Panc1 (cell line): ENCODE measurements at regions not wholly inside any gene's neighbourhood (a gene's known extent, or its start where the extent isn't known, plus 50 kb on each side); places are given as distances from the start of the nearest gene placed in this dataset.

ENCODE experiments used
- ATAC-seq: fragments of 200-7000 bp; cut with Tn5 transposase; 2 replicates; pipeline ENCODE4 v1.9.1; 2020; ENCODE audit warnings: mild to moderate bottlenecking, moderate library complexity
- BruUV-seq: library from RNA; stranded (reverse); fragments of 400-500 nt; replicated peaks from 2 replicates; lab custom pipeline; 2021; lab: Mats Ljungman, UMichigan
- CTCF ChIA-PET: fragments of 300-600 bp; sonication (Branson Sonifier 250); formaldehyde crosslinking; loops from one replicate; lab custom pipeline; 2022; ENCODE audit warnings: antibody characterized with exemption; lab: Charles Lee
- POLR2A ChIA-PET: fragments of 300-600 bp; sonication (Branson Sonifier 250); formaldehyde crosslinking; loops from one replicate; lab custom pipeline; 2022; ENCODE audit warnings: antibody characterized with exemption; lab: Charles Lee
- DNase-seq: peaks from one replicate; pipeline ENCODE4 v3.0.0-alpha.2; 2010; ENCODE audit warnings: low read depth, low spot score
- H3K27ac ChIP-seq: 2 replicates; pipeline ENCODE4 v1.5.1; 2011; ENCODE audit warnings: mild to moderate bottlenecking, low read length, inconsistent platforms
- H3K27me3 ChIP-seq: fragments of 200-500 bp; sonication (Bioruptor generic); 2 replicates; pipeline ENCODE4 v1.6.0; 2014; ENCODE audit warnings: low read length, inconsistent platforms; ENCODE audit not compliant: control insufficient read depth, insufficient read depth
- H3K36me3 ChIP-seq: fragments of 200-500 bp; sonication (Bioruptor generic); 2 replicates; pipeline ENCODE4 v1.5.1; 2014; ENCODE audit warnings: inconsistent platforms, mild to moderate bottlenecking, low read length, moderate library complexity; ENCODE audit not compliant: control insufficient read depth, insufficient read depth
- H3K4me1 ChIP-seq: 2 replicates; pipeline ENCODE4 v1.5.1; 2011; ENCODE audit warnings: inconsistent platforms, mild to moderate bottlenecking, low read length, moderate library complexity; ENCODE audit not compliant: control insufficient read depth, insufficient read depth
- H3K4me3 ChIP-seq, 2 experiments: 2 replicates each; pipeline ENCODE4 v1.5.1; 2011 to 2012; ENCODE audit warnings: low read depth in 2 of 2, low read length in 2 of 2, mild to moderate bottlenecking in 2 of 2, inconsistent platforms in 1 of 2, moderate library complexity in 1 of 2
- H3K9me3 ChIP-seq: fragments of 200-500 bp; sonication (Bioruptor generic); 2 replicates; pipeline ENCODE4 v1.5.1; 2014; ENCODE audit warnings: low read depth, mild to moderate bottlenecking, inconsistent platforms, low read length, moderate library complexity; ENCODE audit not compliant: control insufficient read depth, insufficient read depth
- POLR2AphosphoS5 ChIP-seq: IDR thresholded peaks from 2 replicates; pipeline ENCODE4 v1.6.1; 2012; ENCODE audit warnings: mild to moderate bottlenecking, low read depth, low read length, moderate library complexity
- SIN3A ChIP-seq: IDR thresholded peaks from 2 replicates; pipeline ENCODE4 v1.6.1; 2012; ENCODE audit warnings: low read depth, mild to moderate bottlenecking, low read length, moderate library complexity, borderline replicate concordance; ENCODE audit not compliant: insufficient read depth
- TCF7L2 ChIP-seq: IDR thresholded peaks from 2 replicates; pipeline ENCODE4 v1.6.1; 2011; ENCODE audit warnings: mild to moderate bottlenecking, low read depth, low read length, inconsistent platforms
- in situ Hi-C: cut with HindIII; loops from 2 replicates; pipeline ENCODE4 v1.10.0; 2016; ENCODE audit warnings: low sequenced_read_pairs, low pct_unique_long_range_greater_than_20kb
- intact Hi-C: fragments of 100-400 bp; cut with micrococcal nuclease; formaldehyde crosslinking; loops from one replicate; pipeline ENCODE4 v1.10.0; 2022; ENCODE audit not compliant: unreplicated experiment
- TF ChIP-seq, protein P1 (sequence below), 2 experiments: IDR thresholded peaks; 2 replicates each; pipeline ENCODE4 v1.6.1; 2011 to 2012; ENCODE audit warnings: low read depth in 2 of 2, control low read depth in 1 of 2, low read length in 1 of 2, mild to moderate bottlenecking in 1 of 2, moderate library complexity in 1 of 2; ENCODE audit not compliant: insufficient read depth in 1 of 2
- TF ChIP-seq, protein P2 (sequence below): fragments of 450-650 bp; IDR thresholded peaks from 2 replicates; pipeline ENCODE4 v1.5.1; 2017; ENCODE audit warnings: mild to moderate bottlenecking

GRCh38 chr10:84784749-84785148, 456.4 kb downstream of the CCSER2 start:
- no TSS peak for BruUV-seq
- CTCF ChIA-PET, result no interaction called here
- H3K27ac ChIP-seq, result no peak overlapping the region
- POLR2A ChIA-PET, result no interaction called here
- intact Hi-C loops, result no loop called here
- TF ChIP-seq POLR2AphosphoS5 (no peak), TCF7L2 (no peak)
- TF ChIP-seq, protein P1, sequence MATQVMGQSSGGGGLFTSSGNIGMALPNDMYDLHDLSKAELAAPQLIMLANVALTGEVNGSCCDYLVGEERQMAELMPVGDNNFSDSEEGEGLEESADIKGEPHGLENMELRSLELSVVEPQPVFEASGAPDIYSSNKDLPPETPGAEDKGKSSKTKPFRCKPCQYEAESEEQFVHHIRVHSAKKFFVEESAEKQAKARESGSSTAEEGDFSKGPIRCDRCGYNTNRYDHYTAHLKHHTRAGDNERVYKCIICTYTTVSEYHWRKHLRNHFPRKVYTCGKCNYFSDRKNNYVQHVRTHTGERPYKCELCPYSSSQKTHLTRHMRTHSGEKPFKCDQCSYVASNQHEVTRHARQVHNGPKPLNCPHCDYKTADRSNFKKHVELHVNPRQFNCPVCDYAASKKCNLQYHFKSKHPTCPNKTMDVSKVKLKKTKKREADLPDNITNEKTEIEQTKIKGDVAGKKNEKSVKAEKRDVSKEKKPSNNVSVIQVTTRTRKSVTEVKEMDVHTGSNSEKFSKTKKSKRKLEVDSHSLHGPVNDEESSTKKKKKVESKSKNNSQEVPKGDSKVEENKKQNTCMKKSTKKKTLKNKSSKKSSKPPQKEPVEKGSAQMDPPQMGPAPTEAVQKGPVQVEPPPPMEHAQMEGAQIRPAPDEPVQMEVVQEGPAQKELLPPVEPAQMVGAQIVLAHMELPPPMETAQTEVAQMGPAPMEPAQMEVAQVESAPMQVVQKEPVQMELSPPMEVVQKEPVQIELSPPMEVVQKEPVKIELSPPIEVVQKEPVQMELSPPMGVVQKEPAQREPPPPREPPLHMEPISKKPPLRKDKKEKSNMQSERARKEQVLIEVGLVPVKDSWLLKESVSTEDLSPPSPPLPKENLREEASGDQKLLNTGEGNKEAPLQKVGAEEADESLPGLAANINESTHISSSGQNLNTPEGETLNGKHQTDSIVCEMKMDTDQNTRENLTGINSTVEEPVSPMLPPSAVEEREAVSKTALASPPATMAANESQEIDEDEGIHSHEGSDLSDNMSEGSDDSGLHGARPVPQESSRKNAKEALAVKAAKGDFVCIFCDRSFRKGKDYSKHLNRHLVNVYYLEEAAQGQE (IDR thresholded peaks at IDR 0.05; ENCODE audit: insufficient read depth in 1 of 2, low read depth in 2 of 2, low read length in 1 of 2), result no peak
- ATAC-seq, result no peak
- no peaks in the 10 kb centered on the region for H3K9me3 ChIP-seq
- no peaks in the 10 kb centered on the region for H3K4me1 ChIP-seq
- in situ Hi-C loops, result no loop called here
- no peaks in the 10 kb centered on the region for H3K36me3 ChIP-seq
- no peak for DNase-seq
- H3K4me3 ChIP-seq, result no peak overlapping the region
- H3K27me3 ChIP-seq, result no peaks in the 10 kb centered on the region

DNA sequence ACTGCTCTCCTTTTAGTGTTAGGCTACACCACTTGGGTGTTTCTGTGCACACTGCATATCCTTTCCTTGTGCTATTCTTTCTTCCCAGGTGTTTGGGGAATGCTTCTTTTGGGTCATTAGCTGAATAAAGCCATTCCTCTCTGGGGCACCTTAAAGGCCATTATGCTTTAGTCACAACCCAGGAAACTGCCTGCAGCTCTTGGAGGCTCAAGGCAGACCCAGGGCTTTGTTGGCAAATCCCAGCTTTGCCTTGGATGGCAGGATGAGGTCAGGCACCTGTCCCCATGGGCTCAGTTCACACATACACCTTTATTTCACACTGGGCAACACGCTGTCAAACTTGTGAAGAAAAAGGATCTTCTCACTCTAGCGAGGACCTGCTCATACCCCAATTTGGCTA, 460.6 kb downstream of the CCSER2 start:
- ATAC-seq, result no peak
- BruUV-seq, result no TSS peak
- TF ChIP-seq, protein P2, sequence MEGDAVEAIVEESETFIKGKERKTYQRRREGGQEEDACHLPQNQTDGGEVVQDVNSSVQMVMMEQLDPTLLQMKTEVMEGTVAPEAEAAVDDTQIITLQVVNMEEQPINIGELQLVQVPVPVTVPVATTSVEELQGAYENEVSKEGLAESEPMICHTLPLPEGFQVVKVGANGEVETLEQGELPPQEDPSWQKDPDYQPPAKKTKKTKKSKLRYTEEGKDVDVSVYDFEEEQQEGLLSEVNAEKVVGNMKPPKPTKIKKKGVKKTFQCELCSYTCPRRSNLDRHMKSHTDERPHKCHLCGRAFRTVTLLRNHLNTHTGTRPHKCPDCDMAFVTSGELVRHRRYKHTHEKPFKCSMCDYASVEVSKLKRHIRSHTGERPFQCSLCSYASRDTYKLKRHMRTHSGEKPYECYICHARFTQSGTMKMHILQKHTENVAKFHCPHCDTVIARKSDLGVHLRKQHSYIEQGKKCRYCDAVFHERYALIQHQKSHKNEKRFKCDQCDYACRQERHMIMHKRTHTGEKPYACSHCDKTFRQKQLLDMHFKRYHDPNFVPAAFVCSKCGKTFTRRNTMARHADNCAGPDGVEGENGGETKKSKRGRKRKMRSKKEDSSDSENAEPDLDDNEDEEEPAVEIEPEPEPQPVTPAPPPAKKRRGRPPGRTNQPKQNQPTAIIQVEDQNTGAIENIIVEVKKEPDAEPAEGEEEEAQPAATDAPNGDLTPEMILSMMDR, result no peak
- TF ChIP-seq TCF7L2 (no peak), POLR2AphosphoS5 (no peak), SIN3A (no peak)
- TF ChIP-seq, protein P1 (IDR thresholded peaks at IDR 0.05; ENCODE audit: insufficient read depth in 1 of 2, low read depth in 2 of 2, low read length in 1 of 2), result no peak
- intact Hi-C loops (no loop called here), in situ Hi-C loops (no loop called here)
- Histone ChIP-seq H3K4me3 (no peak overlapping the region), H3K27ac (no peak overlapping the region), H3K9me3 (no peaks in the 10 kb centered on the region), H3K36me3 (no peaks in the 10 kb centered on the region), H3K27me3 (no peaks in the 10 kb centered on the region), H3K4me1 (no peaks in the 10 kb centered on the region)
- no peak for DNase-seq
- CTCF ChIA-PET, result interaction anchor here (0.5 kb wide), 1 partner anchor 9 kb away, joined by 3 read pairs; no protein-coding TSS in a partner anchor
- POLR2A ChIA-PET, result no interaction called here
